Activated naive CD8-positive, alpha-beta T cell treated with anti-CD3 and anti-CD28 coated beads, Interleukin-2, amount 10 ng/mL, durations not matched to agents 7 days and 5 days (primary cell): ENCODE measurements at regions not wholly inside any gene's neighbourhood (a gene's known extent, or its start where the extent isn't known, plus 50 kb on each side); places are given as distances from the start of the nearest gene placed in this dataset.

Source experiments
- ATAC-seq: fragments of 150-1000 bp; cut with Tn5 transposase; one replicate; pipeline ENCODE4 v1.10.0; 2021; ENCODE audit warnings: low read depth, moderate library complexity
- POLR2A ChIA-PET: fragments of 350-600 bp; sonication (Branson Sonifier 250); formaldehyde crosslinking; loops from one replicate; lab custom pipeline; 2021; ENCODE audit warnings: antibody characterized with exemption; lab: Charles Lee
- DNase-seq: peaks from one replicate; pipeline ENCODE4 v3.0.0; 2021
- H3K27ac Mint-ChIP-seq: one replicate; pipeline ENCODE4 v1.8.0; 2022; ENCODE audit warnings: mild to moderate bottlenecking, mixed read lengths
- H3K27me3 Mint-ChIP-seq: one replicate; pipeline ENCODE4 v1.8.0; 2022; ENCODE audit warnings: mild to moderate bottlenecking, moderate library complexity, mixed read lengths
- H3K36me3 Mint-ChIP-seq: one replicate; pipeline ENCODE4 v1.8.0; 2021; ENCODE audit warnings: mild to moderate bottlenecking, mixed read lengths
- H3K4me1 Mint-ChIP-seq: one replicate; pipeline ENCODE4 v1.8.0; 2021; ENCODE audit warnings: mixed read lengths
- H3K4me3 Mint-ChIP-seq: one replicate; pipeline ENCODE4 v1.8.0; 2022; ENCODE audit warnings: mild to moderate bottlenecking, moderate library complexity, mixed read lengths
- H3K9me3 Mint-ChIP-seq: one replicate; pipeline ENCODE4 v1.8.0; 2021; ENCODE audit warnings: mixed read lengths

- POLR2A ChIA-PET, result no interaction called here
- DNase-seq, result no peak
Measured at GRCh38 chr7:153912211-153912610, 140.0 kb upstream of the DPP6 start.

GRCh38 chr7:153920126-153920525 is 132.1 kb upstream of the DPP6 start:
- no peak for DNase-seq
- Mint-ChIP-seq H3K4me1 (no peaks in the 10 kb centered on the region), H3K27ac (no peak overlapping the region), H3K36me3 (no peaks in the 10 kb centered on the region), H3K4me3 (no peak overlapping the region), H3K27me3 (no peaks in the 10 kb centered on the region), H3K9me3 (peaks cover 4% of the 10 kb centered on the region)
- POLR2A ChIA-PET, result no interaction called here
- no peak for ATAC-seq

More at GRCh38 chr7:153912211-153912610, 140.0 kb upstream of the DPP6 start:
- Mint-ChIP-seq H3K27me3 (no peaks in the 10 kb centered on the region), H3K36me3 (no peaks in the 10 kb centered on the region), H3K4me1 (no peaks in the 10 kb centered on the region), H3K27ac (no peak overlapping the region), H3K4me3 (no peak overlapping the region), H3K9me3 (no peaks in the 10 kb centered on the region)
- ATAC-seq, result no peak

GRCh38 chr7:153920897-153921296 is 131.3 kb upstream of the DPP6 start:
- Mint-ChIP-seq H3K27me3 (no peaks in the 10 kb centered on the region), H3K4me3 (no peak overlapping the region), H3K27ac (no peak overlapping the region), H3K9me3 (peaks cover 7% of the 10 kb centered on the region), H3K4me1 (no peaks in the 10 kb centered on the region), H3K36me3 (no peaks in the 10 kb centered on the region)
- POLR2A ChIA-PET, result no interaction called here
- no peak for DNase-seq
- ATAC-seq, result no peak

- POLR2A ChIA-PET, result no interaction called here
- ATAC-seq (no peak), DNase-seq (no peak)
- Mint-ChIP-seq H3K9me3 (peaks cover 7% of the 10 kb centered on the region), H3K4me1 (no peaks in the 10 kb centered on the region), H3K4me3 (no peak overlapping the region), H3K36me3 (no peaks in the 10 kb centered on the region), H3K27me3 (no peaks in the 10 kb centered on the region), H3K27ac (no peak overlapping the region)
Measured at GRCh38 chr7:153921408-153921807, 130.8 kb upstream of the DPP6 start.

GRCh38 chr7:153930696-153931095 is 121.5 kb upstream of the DPP6 start:
- Mint-ChIP-seq H3K4me1 (no peaks in the 10 kb centered on the region), H3K27me3 (no peaks in the 10 kb centered on the region), H3K9me3 (no peaks in the 10 kb centered on the region), H3K27ac (no peak overlapping the region), H3K36me3 (no peaks in the 10 kb centered on the region), H3K4me3 (no peak overlapping the region)
- POLR2A ChIA-PET, result no interaction called here
- ATAC-seq (no peak), DNase-seq (no peak)

- Mint-ChIP-seq H3K4me3 (no peak overlapping the region), H3K27ac (no peak overlapping the region), H3K27me3 (no peaks in the 10 kb centered on the region), H3K36me3 (no peaks in the 10 kb centered on the region), H3K9me3 (no peaks in the 10 kb centered on the region), H3K4me1 (no peaks in the 10 kb centered on the region)
- ATAC-seq, result no peak
- POLR2A ChIA-PET, result no interaction called here
- no peak for DNase-seq
Measured at GRCh38 chr7:153934048-153934447, 118.2 kb upstream of the DPP6 start.

GRCh38 chr7:153934629-153935028 is 117.6 kb upstream of the DPP6 start:
- Mint-ChIP-seq H3K4me1 (no peaks in the 10 kb centered on the region), H3K9me3 (no peaks in the 10 kb centered on the region), H3K4me3 (no peak overlapping the region), H3K27me3 (no peaks in the 10 kb centered on the region), H3K27ac (no peak overlapping the region), H3K36me3 (no peaks in the 10 kb centered on the region)
- ATAC-seq (no peak), DNase-seq (no peak)
- POLR2A ChIA-PET, result no interaction called here

- POLR2A ChIA-PET, result no interaction called here
- Mint-ChIP-seq H3K9me3 (no peaks in the 10 kb centered on the region), H3K27me3 (no peaks in the 10 kb centered on the region), H3K4me3 (no peak overlapping the region), H3K36me3 (no peaks in the 10 kb centered on the region), H3K27ac (no peak overlapping the region), H3K4me1 (no peaks in the 10 kb centered on the region)
- ATAC-seq, result no peak
- DNase-seq, result no peak
Measured at GRCh38 chr7:153935095-153935494, 117.1 kb upstream of the DPP6 start.

- H3K27me3 Mint-ChIP-seq, result no peaks in the 10 kb centered on the region
- H3K4me3 Mint-ChIP-seq, result no peak overlapping the region
- DNase-seq, result no peak
- no peak overlapping the region for H3K27ac Mint-ChIP-seq
- no peak for ATAC-seq
- H3K36me3 Mint-ChIP-seq, result no peaks in the 10 kb centered on the region
- no peaks in the 10 kb centered on the region for H3K9me3 Mint-ChIP-seq
- POLR2A ChIA-PET, result no interaction called here
- H3K4me1 Mint-ChIP-seq, result no peaks in the 10 kb centered on the region
Measured at GRCh38 chr7:153938451-153938850, 113.7 kb upstream of the DPP6 start.

- DNase-seq (no peak), ATAC-seq (no peak)
- no peak overlapping the region for H3K27ac Mint-ChIP-seq
- no peaks in the 10 kb centered on the region for H3K4me1 Mint-ChIP-seq
- H3K27me3 Mint-ChIP-seq, result peaks cover 1% of the 10 kb centered on the region
- H3K4me3 Mint-ChIP-seq, result no peak overlapping the region
- H3K9me3 Mint-ChIP-seq, result peaks cover 2% of the 10 kb centered on the region
- POLR2A ChIA-PET, result no interaction called here
- no peaks in the 10 kb centered on the region for H3K36me3 Mint-ChIP-seq
Measured at GRCh38 chr7:153939177-153939576, 113.0 kb upstream of the DPP6 start.

GRCh38 chr7:153939654-153940053 is 112.5 kb upstream of the DPP6 start:
- Mint-ChIP-seq H3K27me3 (peaks cover 3% of the 10 kb centered on the region), H3K9me3 (peaks cover 3% of the 10 kb centered on the region), H3K27ac (no peak overlapping the region), H3K4me3 (no peak overlapping the region), H3K4me1 (no peaks in the 10 kb centered on the region), H3K36me3 (no peaks in the 10 kb centered on the region)
- POLR2A ChIA-PET, result no interaction called here
- DNase-seq (no peak), ATAC-seq (no peak)

- POLR2A ChIA-PET, result no interaction called here
- H3K4me1 Mint-ChIP-seq, result no peaks in the 10 kb centered on the region
- H3K36me3 Mint-ChIP-seq, result no peaks in the 10 kb centered on the region
- peaks cover 3% of the 10 kb centered on the region for H3K9me3 Mint-ChIP-seq
- H3K27me3 Mint-ChIP-seq, result peaks cover 3% of the 10 kb centered on the region
- ATAC-seq (no peak), DNase-seq (no peak)
- H3K4me3 Mint-ChIP-seq, result no peak overlapping the region
- H3K27ac Mint-ChIP-seq, result no peak overlapping the region
Measured at GRCh38 chr7:153941061-153941460, 111.1 kb upstream of the DPP6 start.

- Mint-ChIP-seq H3K4me1 (no peaks in the 10 kb centered on the region), H3K36me3 (no peaks in the 10 kb centered on the region), H3K27ac (no peak overlapping the region), H3K27me3 (peaks cover 3% of the 10 kb centered on the region), H3K4me3 (no peak overlapping the region), H3K9me3 (peaks cover 3% of the 10 kb centered on the region)
- no peak for ATAC-seq
- DNase-seq, result no peak
- POLR2A ChIA-PET, result no interaction called here
Measured at GRCh38 chr7:153942036-153942435, 110.2 kb upstream of the DPP6 start.

GRCh38 chr7:153943457-153943856 is 108.7 kb upstream of the DPP6 start:
- POLR2A ChIA-PET, result no interaction called here
- H3K27me3 Mint-ChIP-seq, result peaks cover 3% of the 10 kb centered on the region
- ATAC-seq (no peak), DNase-seq (no peak)
- no peaks in the 10 kb centered on the region for H3K36me3 Mint-ChIP-seq
- no peaks in the 10 kb centered on the region for H3K4me1 Mint-ChIP-seq
- H3K9me3 Mint-ChIP-seq, result peaks cover 3% of the 10 kb centered on the region
- no peak overlapping the region for H3K4me3 Mint-ChIP-seq
- H3K27ac Mint-ChIP-seq, result no peak overlapping the region

GRCh38 chr7:153943861-153944260 is 108.3 kb upstream of the DPP6 start:
- POLR2A ChIA-PET, result no interaction called here
- DNase-seq, result no peak
- Mint-ChIP-seq H3K4me3 (no peak overlapping the region), H3K4me1 (no peaks in the 10 kb centered on the region), H3K27ac (no peak overlapping the region), H3K9me3 (peaks cover 3% of the 10 kb centered on the region), H3K36me3 (no peaks in the 10 kb centered on the region), H3K27me3 (peaks cover 3% of the 10 kb centered on the region)
- ATAC-seq, result no peak
